ENCODE measurements at regions not wholly inside any gene's neighbourhood (a gene's known extent, or its start where the extent isn't known, plus 50 kb on each side); places are given as distances from the start of the nearest gene placed in this dataset.

GRCh38 chr9:107064378-107064777, 201.4 kb downstream of the ZNF462 start:
- DNase-seq = no peak

GRCh38 chr9:107065549-107065948, 202.6 kb downstream of the ZNF462 start:
- DNase-seq = no peak

- no peak for DNase-seq
These were observed 204.9 kb downstream of the ZNF462 start for GRCh38 chr9:107067739-107068416.

GRCh38 chr9:107068581-107068980, 205.6 kb downstream of the ZNF462 start:
- DNase-seq = no peak

GRCh38 chr9:107070586-107070985, 207.6 kb downstream of the ZNF462 start:
- DNase-seq = no peak

- no peak for DNase-seq
These were observed 205.0 kb upstream of the RAD23B start for GRCh38 chr9:107078061-107078460.

GRCh38 chr9:107079589-107079988, 203.5 kb upstream of the RAD23B start:
- DNase-seq = no peak

- no peak for DNase-seq
These were observed 202.9 kb upstream of the RAD23B start for GRCh38 chr9:107080130-107080529.

- no peak for DNase-seq
These were observed 196.6 kb upstream of the RAD23B start for GRCh38 chr9:107086460-107086859.

GRCh38 chr9:107087222-107087621, 195.9 kb upstream of the RAD23B start:
- DNase-seq = no peak

GRCh38 chr9:107090218-107090617, 192.9 kb upstream of the RAD23B start:
- DNase-seq = no peak

GRCh38 chr9:107093365-107094060, 189.6 kb upstream of the RAD23B start:
- no peak for DNase-seq

GRCh38 chr9:107094370-107094769, 188.7 kb upstream of the RAD23B start:
- DNase-seq = no peak

- no peak for DNase-seq
These were observed 182.5 kb upstream of the RAD23B start for GRCh38 chr9:107100591-107100990.

GRCh38 chr9:107102011-107102410, 181.1 kb upstream of the RAD23B start:
- no peak for DNase-seq

GRCh38 chr9:107103621-107104020, 179.5 kb upstream of the RAD23B start:
- no peak for DNase-seq

GRCh38 chr9:107105784-107106183, 177.3 kb upstream of the RAD23B start:
- DNase-seq = no peak

- DNase-seq = no peak
These were observed 176.7 kb upstream of the RAD23B start for GRCh38 chr9:107106416-107106815.

GRCh38 chr9:107108342-107109130, 174.5 kb upstream of the RAD23B start:
- no peak for DNase-seq

GRCh38 chr9:107109324-107109723, 173.8 kb upstream of the RAD23B start:
- DNase-seq = no peak

- no peak for DNase-seq
These were observed 172.9 kb upstream of the RAD23B start for GRCh38 chr9:107110153-107110552.

GRCh38 chr9:107112707-107113243, 170.3 kb upstream of the RAD23B start:
- no peak for DNase-seq

GRCh38 chr9:107118863-107119624, 164.0 kb upstream of the RAD23B start:
- no peak for DNase-seq

All from Kasumi-1 (cell line).